Liver (tissue), 8 donors: ENCODE measurements at regions not wholly inside any gene's neighbourhood (a gene's known extent, or its start where the extent isn't known, plus 50 kb on each side); places are given as distances from the start of the nearest gene placed in this dataset.

Experiments used
- DNase-seq: peaks from one replicate; pipeline ENCODE4 v3.0.0-alpha.2; 2017; ENCODE audit warnings: low spot score
- H3K27ac ChIP-seq, 2 donors: one replicate each; pipeline ENCODE4 v1.7.0; 2013; ENCODE audit warnings: inconsistent platforms in 2 of 2, low read length in 2 of 2, control low read depth in 1 of 2, low read depth in 1 of 2, mild to moderate bottlenecking in 1 of 2
- H3K27me3 ChIP-seq, 4 donors: one replicate each; pipeline versions ENCODE4 v1.6.1 to v1.7.0; 2013; ENCODE audit warnings: low read length in 3 of 4, inconsistent platforms in 1 of 4, mild to moderate bottlenecking in 1 of 4, moderate library complexity in 1 of 4; ENCODE audit not compliant: control insufficient read depth in 4 of 4, insufficient read depth in 4 of 4
- H3K36me3 ChIP-seq, 4 donors: one replicate each; pipeline versions ENCODE4 v1.6.1 to v1.7.0; 2013; ENCODE audit warnings: low read length in 3 of 4, mild to moderate bottlenecking in 3 of 4, low read depth in 1 of 4, moderate library complexity in 1 of 4; ENCODE audit not compliant: control insufficient read depth in 4 of 4, insufficient read depth in 3 of 4
- H3K4me1 ChIP-seq, 4 donors: one replicate each; pipeline versions ENCODE4 v1.6.1 to v1.7.0; 2013; ENCODE audit warnings: low read length in 3 of 4, mild to moderate bottlenecking in 3 of 4, moderate library complexity in 1 of 4; ENCODE audit not compliant: control insufficient read depth in 4 of 4, insufficient read depth in 4 of 4
- H3K4me3 ChIP-seq, 3 donors: one replicate each; pipeline versions ENCODE4 v1.6.1 to v1.7.0; 2013; ENCODE audit warnings: low read length in 3 of 3, control low read depth in 1 of 3, low read depth in 1 of 3, mild to moderate bottlenecking in 1 of 3
- H3K9ac ChIP-seq, 2 donors: one replicate each; pipeline ENCODE4 v1.7.0; 2013; ENCODE audit warnings: low read length in 2 of 2, mild to moderate bottlenecking in 2 of 2, moderate library complexity in 2 of 2, control low read depth in 1 of 2, low read depth in 1 of 2
- H3K9me3 ChIP-seq, 4 donors: one replicate each; pipeline versions ENCODE4 v1.6.1 to v1.7.0; 2013; ENCODE audit warnings: low read length in 3 of 4; ENCODE audit not compliant: control insufficient read depth in 4 of 4
- ATF3 ChIP-seq: IDR thresholded peaks from 2 replicates; pipeline ENCODE4 v1.6.1; 2016; ENCODE audit warnings: antibody characterized with exemption
- CTCF ChIP-seq: fragments of 150-350 bp; IDR thresholded peaks from 2 replicates; pipeline ENCODE4 v1.5.1; 2017; ENCODE audit warnings: improper control_type of control experiment, low read depth, low read length; ENCODE audit not compliant: missing input control
- EGR1 ChIP-seq, 2 donors: IDR thresholded peaks; 2 replicates each; pipeline ENCODE4 v1.6.1; 2016 to 2018; ENCODE audit warnings: antibody characterized with exemption in 2 of 2, low read depth in 2 of 2
- FOXA1 ChIP-seq: IDR thresholded peaks from 2 replicates; pipeline ENCODE4 v1.6.1; 2016; ENCODE audit warnings: antibody characterized with exemption
- FOXA2 ChIP-seq: IDR thresholded peaks from 2 replicates; pipeline ENCODE4 v1.6.1; 2016; ENCODE audit warnings: antibody characterized with exemption
- GABPA ChIP-seq, 2 donors: IDR thresholded peaks in 1 of 2; conservative IDR thresholded peaks in 1 of 2; 2 replicates each; pipeline ENCODE4 v1.6.1; 2016; ENCODE audit warnings: antibody characterized with exemption in 2 of 2, mild to moderate bottlenecking in 1 of 2, moderate library complexity in 1 of 2
- HNF4A ChIP-seq, 2 donors: conservative IDR thresholded peaks; 2 replicates each; pipeline ENCODE4 v1.6.1; 2016; ENCODE audit warnings: antibody characterized with exemption in 2 of 2, mild to moderate bottlenecking in 2 of 2
- HNF4G ChIP-seq: IDR thresholded peaks from 2 replicates; pipeline ENCODE4 v1.6.1; 2016; ENCODE audit warnings: antibody characterized with exemption
- JUND ChIP-seq, 2 donors: IDR thresholded peaks; 2 replicates each; pipeline ENCODE4 v1.6.1; 2016; ENCODE audit warnings: antibody characterized with exemption in 2 of 2
- NR2F2 ChIP-seq: IDR thresholded peaks from 2 replicates; pipeline ENCODE4 v1.6.1; 2016; ENCODE audit warnings: antibody characterized with exemption
- RAD21 ChIP-seq, 2 donors: IDR thresholded peaks; 2 replicates each; pipeline ENCODE4 v1.6.1; 2016; ENCODE audit warnings: antibody characterized with exemption in 2 of 2, mild to moderate bottlenecking in 2 of 2
- REST ChIP-seq: IDR thresholded peaks from 2 replicates; pipeline ENCODE4 v1.6.1; 2016; ENCODE audit warnings: antibody characterized with exemption, mild to moderate bottlenecking
- RXRA ChIP-seq, 2 donors: IDR thresholded peaks; 2 replicates each; pipeline ENCODE4 v1.6.1; 2017 to 2018; ENCODE audit warnings: antibody characterized with exemption in 2 of 2, mild to moderate bottlenecking in 1 of 2
- SP1 ChIP-seq: IDR thresholded peaks from 2 replicates; pipeline ENCODE4 v1.6.1; 2018; ENCODE audit warnings: antibody characterized with exemption, mild to moderate bottlenecking
- TAF1 ChIP-seq: conservative IDR thresholded peaks from 2 replicates; pipeline ENCODE4 v1.6.1; 2016; ENCODE audit warnings: antibody characterized with exemption, mild to moderate bottlenecking
- YY1 ChIP-seq: IDR thresholded peaks from 2 replicates; pipeline ENCODE4 v1.6.1; 2016; ENCODE audit warnings: antibody characterized with exemption, mild to moderate bottlenecking
- ZBTB33 ChIP-seq: IDR thresholded peaks from 2 replicates; pipeline ENCODE4 v1.6.1; 2016; ENCODE audit warnings: antibody characterized with exemption
- WGBS: extraction: QIAGEN DNeasy Blood & Tissue Kit; methylation state at CpG from one replicate; pipeline ENCODE4 v1.1.7; 2013; 5-methylcytosine and 5-hydroxymethylcytosine counted together
- donor health status: healthy.
- donor health status: healthy.
- donor health status: healthy.
- donor health status: healthy.
- donor health status: healthy.

- H3K9me3 ChIP-seq: no peaks in the 10 kb centered on the region
- no peak overlapping the region for H3K4me3 ChIP-seq
- no peaks in the 10 kb centered on the region for H3K36me3 ChIP-seq
- WGBS: 67% methylated on average over 14 of the region's 14 CpGs
- TF ChIP-seq RXRA (IDR thresholded peaks at IDR 0.05): no peak
- no peak for TF ChIP-seq EGR1 (IDR thresholded peaks at IDR 0.05; ENCODE audit: low read depth in 2 of 2)
- TF ChIP-seq TAF1: no peak
- no peak for TF ChIP-seq YY1
- TF ChIP-seq FOXA2: no peak
- TF ChIP-seq RAD21 (IDR thresholded peaks at IDR 0.05): no peak
- no peak overlapping the region for H3K27ac ChIP-seq
- no peak for DNase-seq
- H3K4me1 ChIP-seq: no peaks in the 10 kb centered on the region
- peaks cover 0 to 9% (median 2%) of the 10 kb centered on the region in 4 donors for H3K27me3 ChIP-seq
- no peak overlapping the region for H3K9ac ChIP-seq
These were observed 198.7 kb downstream of the TFAP2C start for GRCh38 chr20:56827763-56828162.

GRCh38 chr20:56828402-56828801, 199.3 kb downstream of the TFAP2C start:
- Histone ChIP-seq H3K4me3 (no peak overlapping the region), H3K27me3 (peaks cover 0 to 9% (median 5%) of the 10 kb centered on the region in 4 donors), H3K9ac (no peak overlapping the region), H3K9me3 (no peaks in the 10 kb centered on the region), H3K27ac (no peak overlapping the region), H3K4me1 (no peaks in the 10 kb centered on the region), H3K36me3 (no peaks in the 10 kb centered on the region)
- no peak for DNase-seq
- TF ChIP-seq RXRA (IDR thresholded peaks at IDR 0.05) (no peak), FOXA1 (no peak), GABPA (IDR thresholded peaks at IDR 0.05 in 1 of 2, conservative IDR thresholded peaks at IDR 0.05 in 1 of 2) (no peak)
- 92% methylated on average over 9 of the region's 9 CpGs for WGBS

- no peak overlapping the region for H3K4me3 ChIP-seq
- H3K9ac ChIP-seq: no peak overlapping the region
- H3K27me3 ChIP-seq: peaks cover 0 to 9% (median 5%) of the 10 kb centered on the region in 4 donors
- no peaks in the 10 kb centered on the region for H3K9me3 ChIP-seq
- H3K27ac ChIP-seq: no peak overlapping the region
- DNase-seq: no peak
- 10% methylated on average over 17 of the region's 17 CpGs for WGBS
- no peaks in the 10 kb centered on the region for H3K4me1 ChIP-seq
- TF ChIP-seq REST: no peak
- no peak for TF ChIP-seq SP1
- TF ChIP-seq JUND (IDR thresholded peaks at IDR 0.05): no peak
- TF ChIP-seq HNF4G: no peak
- no peak for TF ChIP-seq CTCF
- TF ChIP-seq ATF3: no peak
- no peak for TF ChIP-seq ZBTB33
- TF ChIP-seq YY1: no peak
- TF ChIP-seq EGR1 (IDR thresholded peaks at IDR 0.05; ENCODE audit: low read depth in 2 of 2): no peak
- TF ChIP-seq RXRA (IDR thresholded peaks at IDR 0.05): no peak
- no peak for TF ChIP-seq HNF4A (conservative IDR thresholded peaks at IDR 0.05)
- no peak for TF ChIP-seq FOXA1
- no peak for TF ChIP-seq NR2F2
- no peak for TF ChIP-seq FOXA2
- H3K36me3 ChIP-seq: no peaks in the 10 kb centered on the region
These were observed 200.8 kb downstream of the TFAP2C start for GRCh38 chr20:56829788-56830385.
